HG03196 (cell line): ENCODE measurements at regions not wholly inside any gene's neighbourhood (a gene's known extent, or its start where the extent isn't known, plus 50 kb on each side); places are given as distances from the start of the nearest gene placed in this dataset.
"Not testable (repeated sequence)": the region's sequence is repeated elsewhere in the genome, so short reads cannot be mapped to it uniquely, and the experiment has no call there.

Source experiments
- ATAC-seq: cut with Tn5 transposase; IDR thresholded peaks from one replicate; pipeline ENCODE4 v1.9.1; 2021; ENCODE audit not compliant: unreplicated experiment

DNA sequence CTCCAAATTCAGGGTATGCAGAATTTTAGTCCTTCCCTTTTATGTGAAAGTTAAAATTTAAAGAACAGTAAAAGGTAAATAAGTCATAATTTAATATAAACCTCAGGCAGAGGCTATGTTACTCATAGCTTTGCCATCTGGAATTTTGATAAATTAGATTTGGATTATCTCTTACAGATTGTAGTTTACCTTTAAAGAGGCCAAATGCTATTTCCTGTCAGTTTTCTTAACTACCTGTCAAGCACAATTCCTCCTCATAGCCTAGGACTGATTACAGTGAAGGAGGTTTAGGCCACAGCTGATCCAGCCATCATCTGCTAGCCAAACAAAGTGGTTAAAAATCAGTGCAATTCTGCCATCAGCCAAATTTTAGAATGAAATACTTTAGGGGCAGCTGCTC, 128.1 kb downstream of the MFAP3L start:
- no peak for ATAC-seq

DNA sequence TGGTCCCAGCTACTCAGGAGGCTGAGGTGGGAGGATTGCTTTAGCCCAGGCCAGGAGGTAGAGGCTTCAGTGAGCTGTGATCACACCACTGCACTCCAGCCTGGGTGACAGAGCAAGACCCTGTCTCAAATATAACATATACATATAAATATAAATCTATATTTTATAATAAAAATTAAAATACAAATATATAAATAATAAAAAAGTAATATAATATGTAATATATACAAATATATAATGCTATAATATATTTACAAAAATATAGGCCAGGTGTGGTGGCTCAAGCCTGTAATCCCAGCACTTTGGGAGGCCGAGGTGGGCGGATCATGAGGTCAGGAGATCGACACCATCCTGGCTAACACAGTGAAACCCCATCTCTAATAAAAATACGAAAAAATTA, 131.4 kb downstream of the MFAP3L start:
- not testable (repeated sequence) for ATAC-seq

DNA sequence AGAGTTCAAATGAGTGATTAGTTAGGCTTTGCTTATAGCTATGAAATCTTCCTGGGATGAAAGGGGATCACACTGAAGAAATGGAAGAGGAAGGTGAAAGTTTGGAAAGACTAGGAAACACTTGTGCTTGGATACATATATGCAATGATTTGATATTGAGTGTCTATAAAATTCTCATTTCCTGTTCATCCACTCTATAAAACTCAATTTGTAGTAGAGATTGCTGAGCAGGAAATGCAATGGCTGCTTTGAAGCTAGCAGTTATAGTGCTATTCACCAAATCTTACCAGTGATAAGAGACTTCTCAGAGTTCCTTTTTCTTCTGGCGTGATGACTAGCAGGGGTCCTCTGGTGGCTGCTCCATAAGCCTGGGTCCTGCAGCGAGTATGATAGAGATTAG, 128.1 kb upstream of the HPF1 start:
- ATAC-seq = no peak

DNA sequence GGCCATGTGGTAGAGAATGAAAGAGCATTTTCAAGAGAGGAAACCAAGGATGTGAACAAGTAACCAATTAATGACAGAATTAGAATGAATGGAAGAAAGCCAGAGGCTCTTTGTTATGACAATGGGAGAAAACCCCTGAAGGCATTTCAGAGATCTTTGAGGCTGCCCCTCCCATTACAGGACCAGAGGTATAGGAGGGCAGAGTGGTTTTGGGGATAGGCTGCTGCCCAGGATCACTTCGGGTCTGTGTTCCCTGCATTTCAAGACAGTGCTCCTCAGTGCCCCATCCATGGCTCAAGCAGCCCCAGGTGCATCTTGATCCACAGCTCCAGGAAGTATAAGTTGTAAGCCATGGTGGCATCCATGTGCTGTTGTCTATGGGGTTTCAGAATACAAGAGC, 124.0 kb upstream of the HPF1 start:
- no peak for ATAC-seq

DNA sequence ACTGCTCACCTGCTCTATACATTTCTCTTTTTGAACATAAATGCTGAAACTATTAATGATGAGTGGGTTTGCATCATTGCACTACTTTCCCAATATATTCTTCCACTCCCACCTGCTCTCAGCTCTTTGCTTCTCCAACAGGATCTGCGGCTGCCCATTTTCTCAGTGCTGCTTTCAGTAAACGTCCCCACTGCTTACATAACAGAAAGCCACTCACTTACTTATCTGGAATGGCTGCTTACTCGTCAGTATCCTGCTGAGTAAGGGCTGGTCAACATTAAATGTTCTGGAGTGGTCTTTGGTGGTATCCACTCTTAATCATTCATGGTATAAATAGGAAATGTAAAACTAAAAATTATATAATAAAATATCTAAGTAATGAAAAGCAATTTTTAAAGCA, 112.8 kb upstream of the HPF1 start:
- no peak for ATAC-seq

DNA sequence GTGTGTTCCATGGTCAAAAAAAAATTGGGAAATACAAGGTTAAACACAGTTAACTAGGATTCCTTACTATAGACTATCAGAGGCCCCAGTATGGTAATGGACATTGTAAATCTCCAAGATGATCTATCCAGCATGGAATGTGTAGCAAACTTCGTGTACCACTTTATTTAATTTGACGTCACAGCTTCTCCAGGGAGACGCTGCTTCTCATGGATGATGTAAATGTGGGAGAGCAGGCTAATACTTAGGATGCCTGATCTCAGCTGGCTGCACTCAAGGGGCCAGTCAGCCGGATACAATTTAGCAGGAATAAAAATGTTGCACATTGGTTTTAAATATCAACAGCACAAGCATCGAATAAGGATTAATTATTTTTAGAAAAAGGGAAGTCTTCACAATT, 111.7 kb upstream of the HPF1 start:
- ATAC-seq = no peak

DNA sequence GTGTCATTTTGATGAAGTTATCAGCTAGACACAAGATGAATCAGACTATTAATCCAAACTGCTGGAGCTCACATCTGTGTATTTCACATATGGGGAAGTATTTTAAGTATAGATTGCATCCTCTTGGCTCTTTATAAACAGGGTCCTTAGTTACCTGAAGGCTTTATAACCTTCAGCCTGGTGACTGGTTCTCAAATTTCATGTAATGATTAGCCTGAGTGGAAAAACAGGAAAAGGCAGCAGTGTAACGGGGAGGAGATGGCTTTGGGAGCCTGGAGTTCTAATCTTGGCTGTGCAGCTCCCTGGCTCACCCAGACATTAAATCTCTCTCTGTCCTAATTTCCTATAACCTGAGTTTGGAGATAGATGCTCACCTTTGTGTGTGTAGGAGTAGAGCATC, 103.8 kb upstream of the HPF1 start:
- ATAC-seq = no peak

DNA sequence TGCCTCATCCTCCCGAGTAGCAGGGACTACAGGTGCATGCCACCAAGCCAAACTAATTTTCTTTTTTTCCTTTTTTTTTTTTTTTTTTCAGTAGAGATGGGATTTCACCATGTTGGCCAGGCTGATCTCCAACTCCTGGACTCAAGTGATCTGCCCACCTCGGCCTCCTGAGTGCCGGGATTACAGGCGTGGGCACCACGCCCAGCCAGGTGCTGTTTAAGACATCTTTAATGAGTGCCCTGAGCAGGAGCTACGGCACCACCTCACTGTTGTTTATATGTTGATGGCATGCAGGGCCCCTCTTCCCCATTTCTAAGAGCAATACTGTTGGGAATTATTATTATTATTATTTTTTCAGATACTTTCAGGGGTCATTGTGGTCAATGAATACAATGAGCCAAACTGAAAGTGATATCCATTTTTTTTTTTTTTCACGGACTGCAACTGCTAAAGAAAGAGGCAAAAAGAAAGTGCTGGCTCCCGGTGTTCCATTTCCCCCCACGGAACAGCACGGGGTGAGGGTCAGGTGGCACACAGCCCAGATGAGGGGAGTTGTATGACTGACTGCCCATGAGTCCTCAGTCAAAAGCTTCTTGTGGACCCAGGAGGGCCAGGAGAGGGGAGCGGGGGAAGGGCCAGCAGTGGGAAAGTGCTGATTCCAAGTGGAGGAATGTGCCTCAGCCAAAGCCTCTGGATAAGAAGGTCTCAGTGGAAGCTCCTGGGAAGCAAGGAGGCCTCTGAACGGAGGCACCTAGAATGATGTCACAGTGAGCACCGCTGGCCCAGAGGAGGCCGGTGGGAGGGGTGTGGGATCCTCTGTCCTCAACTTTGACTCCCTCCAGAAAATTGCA, 101.8 kb upstream of the HPF1 start:
- no peak for ATAC-seq

DNA sequence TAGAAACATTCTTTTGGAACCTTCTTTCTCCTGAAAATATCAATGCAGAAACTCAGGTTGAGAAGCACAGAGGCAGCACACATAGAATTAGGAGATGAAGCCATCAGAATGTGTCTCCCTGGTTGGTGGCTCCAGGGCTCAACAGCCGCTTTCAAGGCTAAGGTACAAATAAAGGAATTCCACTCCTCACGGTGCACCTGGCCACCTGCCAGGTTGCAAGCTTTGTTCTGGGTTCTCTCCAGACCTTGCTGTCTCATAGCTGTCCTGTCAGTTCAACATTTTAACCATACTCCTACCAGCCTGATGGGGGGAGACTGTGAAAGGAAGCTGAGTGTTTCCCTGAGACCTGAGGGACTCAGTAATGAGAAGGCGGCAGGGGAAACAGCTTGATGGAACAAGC, 96.3 kb upstream of the HPF1 start:
- no peak for ATAC-seq

DNA sequence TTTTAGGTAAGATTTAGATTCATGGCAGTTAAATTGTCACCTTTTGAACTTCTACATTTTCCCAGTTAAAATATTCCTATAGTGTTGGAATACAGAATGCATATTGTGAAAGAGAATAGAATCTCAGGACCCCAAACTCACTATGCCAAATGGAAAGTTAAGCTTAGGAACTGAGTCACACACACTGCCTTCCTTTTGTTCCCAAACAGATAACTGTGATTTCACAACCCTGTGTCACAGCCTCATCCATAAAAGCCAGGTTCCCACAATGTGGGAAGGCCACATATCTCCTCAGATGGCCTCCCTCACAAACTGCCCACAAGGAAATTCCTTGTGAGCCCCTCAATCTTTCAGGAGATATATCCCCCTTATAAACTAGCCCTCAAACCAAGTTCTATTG, 94.7 kb upstream of the HPF1 start:
- ATAC-seq = no peak

DNA sequence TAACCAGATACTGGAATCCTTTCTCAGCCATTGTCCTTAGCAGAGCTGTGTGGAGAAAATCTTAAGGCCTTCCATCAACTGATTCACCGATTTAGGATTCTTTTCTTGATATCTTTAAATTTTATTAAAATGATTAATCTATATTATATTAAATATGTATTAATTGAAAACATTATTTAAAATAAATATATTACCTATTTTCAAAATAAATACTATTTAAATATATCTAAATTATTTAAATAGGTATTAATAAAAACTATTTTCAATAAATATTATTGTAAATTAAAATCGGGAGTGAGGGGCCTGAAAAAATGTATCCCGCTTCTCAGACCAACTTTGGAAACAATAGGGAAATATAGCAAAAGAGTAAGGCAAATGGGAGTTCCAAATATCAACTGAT, 94.0 kb upstream of the HPF1 start:
- no peak for ATAC-seq

DNA sequence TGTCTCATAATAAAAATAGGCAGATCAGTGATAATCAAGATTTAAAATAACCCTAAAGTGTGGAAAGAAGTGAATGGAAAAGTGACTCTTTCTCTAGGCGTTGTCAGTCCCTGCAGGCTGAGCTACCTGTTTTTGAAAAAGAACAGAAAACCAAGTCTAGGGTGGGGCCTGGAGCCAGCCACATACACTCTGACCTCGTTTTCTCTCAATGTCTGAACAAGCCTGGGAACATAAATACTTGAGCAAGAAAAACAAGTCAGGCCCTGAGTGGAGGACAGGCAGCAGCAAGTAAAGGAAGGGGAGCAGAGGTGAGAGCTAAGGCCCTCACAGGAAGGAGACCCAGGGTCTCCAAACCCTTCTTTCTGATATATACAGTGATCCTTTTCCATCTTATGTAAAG, 91.7 kb upstream of the HPF1 start:
- no peak for ATAC-seq

DNA sequence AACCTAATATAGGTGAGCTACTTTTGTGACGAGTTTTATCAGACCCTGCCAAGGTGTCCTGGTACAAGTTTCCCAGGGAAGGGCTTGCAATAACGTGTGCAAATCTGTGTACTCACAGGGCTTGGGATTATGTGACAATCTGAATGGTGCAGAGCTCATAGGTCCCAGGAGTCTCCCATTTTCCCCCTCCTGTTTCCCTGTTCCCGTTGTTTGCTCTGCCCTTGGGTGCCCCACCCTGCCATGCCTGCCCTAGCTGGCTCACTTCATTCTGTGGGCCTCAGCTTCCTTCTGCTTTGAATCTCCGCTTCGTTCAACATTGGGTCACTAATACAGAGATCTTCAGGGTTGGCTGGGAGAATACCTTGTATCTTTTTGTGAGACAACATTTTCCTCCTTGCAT, 90.3 kb upstream of the HPF1 start:
- ATAC-seq = no peak

DNA sequence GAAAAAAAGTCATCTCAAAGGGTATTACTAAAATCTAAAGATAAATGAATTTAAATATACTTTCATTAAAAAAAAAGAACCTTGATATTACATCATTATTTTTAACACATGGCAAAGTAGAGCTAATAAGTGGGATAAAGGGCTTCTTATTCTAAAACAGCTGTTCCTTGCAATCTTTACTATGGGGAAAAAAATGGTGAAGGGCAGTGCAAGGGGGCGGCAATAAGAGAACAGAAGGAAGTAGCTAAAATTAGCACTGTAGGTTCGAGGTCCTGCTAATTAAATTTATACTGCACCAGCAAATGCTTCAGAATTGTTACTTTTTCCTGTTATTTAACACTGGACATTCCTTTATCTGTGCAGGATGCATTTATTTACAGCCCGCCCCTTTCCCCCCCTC, 89.4 kb upstream of the HPF1 start:
- no peak for ATAC-seq

DNA sequence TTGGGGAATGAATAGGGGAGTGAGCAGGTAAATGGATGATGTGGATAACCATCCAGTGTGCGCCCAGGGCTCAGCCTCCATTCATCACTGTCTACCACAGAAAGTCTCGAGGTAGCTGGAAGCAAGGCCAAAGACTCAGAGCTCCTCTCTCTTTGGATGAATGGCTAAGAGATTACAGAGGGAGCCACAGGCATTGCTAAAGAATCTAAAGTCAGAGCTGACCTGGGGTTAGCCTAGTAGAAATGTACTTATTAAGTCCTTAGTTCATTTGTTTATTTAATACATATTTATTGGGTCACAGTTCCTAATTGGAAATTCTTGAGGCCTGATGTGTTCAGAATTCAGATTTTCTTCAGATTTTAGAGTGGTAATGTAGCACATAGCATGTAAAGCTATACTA, 88.7 kb upstream of the HPF1 start:
- no peak for ATAC-seq

DNA sequence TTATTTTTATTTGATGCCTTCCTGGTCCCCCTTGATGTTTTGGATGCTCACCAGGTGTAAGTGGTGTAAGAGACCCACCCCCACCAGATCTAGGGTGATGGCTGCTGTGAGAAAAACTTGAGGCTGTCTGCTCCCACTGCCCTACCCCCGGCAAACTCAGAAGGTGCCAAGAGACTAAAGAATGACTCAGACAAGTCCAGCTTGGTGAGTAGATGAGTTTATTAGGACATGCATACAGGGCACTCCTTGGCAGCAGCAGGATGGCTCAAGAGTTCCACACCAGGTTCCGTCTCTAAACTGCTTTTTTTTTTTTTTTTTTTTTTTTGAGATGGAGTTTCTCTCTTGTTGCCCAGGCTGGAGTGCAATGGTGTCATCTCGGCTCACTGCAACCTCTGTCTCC, 84.0 kb upstream of the HPF1 start:
- no peak for ATAC-seq

DNA sequence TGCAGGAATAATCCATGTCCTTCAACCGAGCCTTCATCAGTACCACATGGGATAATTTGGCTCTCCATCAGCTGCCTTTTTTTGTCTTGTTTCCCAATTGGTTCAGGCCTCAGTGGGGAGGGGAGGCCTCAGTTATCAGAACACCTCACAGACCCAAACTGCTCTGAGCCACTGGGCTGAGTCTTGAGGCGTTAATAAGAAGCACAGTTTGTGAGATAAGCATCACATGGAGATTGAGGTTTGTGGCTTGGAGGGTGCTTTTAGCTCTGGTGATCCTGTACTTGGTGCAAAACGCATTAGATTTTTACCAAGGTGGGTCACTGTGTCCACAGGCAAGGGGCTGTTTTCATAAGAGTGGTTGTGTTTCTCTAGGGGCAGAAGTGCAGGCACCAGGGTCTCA, 82.8 kb upstream of the HPF1 start:
- no peak for ATAC-seq

DNA sequence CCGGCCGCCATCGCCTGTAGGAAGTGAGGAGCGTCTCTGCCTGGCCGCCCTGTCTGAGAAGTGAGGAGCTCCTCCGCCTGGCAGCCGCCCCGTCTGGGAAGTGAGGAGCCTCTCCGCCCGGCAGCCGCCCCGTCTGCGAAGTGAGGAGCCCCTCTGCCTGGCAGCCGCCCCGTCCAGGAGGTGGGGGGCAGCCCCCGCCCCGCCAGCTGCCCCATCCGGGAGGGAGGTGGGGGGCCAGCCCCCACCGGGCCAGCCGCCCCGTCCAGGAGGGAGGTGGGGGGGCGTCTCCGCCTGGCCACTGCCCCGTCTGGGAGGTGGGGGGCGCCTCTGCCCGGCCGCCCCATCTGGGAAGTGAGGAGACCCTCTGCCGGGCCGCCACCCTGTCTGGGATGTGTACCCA, 70.6 kb upstream of the HPF1 start:
- not testable (repeated sequence) for ATAC-seq

DNA sequence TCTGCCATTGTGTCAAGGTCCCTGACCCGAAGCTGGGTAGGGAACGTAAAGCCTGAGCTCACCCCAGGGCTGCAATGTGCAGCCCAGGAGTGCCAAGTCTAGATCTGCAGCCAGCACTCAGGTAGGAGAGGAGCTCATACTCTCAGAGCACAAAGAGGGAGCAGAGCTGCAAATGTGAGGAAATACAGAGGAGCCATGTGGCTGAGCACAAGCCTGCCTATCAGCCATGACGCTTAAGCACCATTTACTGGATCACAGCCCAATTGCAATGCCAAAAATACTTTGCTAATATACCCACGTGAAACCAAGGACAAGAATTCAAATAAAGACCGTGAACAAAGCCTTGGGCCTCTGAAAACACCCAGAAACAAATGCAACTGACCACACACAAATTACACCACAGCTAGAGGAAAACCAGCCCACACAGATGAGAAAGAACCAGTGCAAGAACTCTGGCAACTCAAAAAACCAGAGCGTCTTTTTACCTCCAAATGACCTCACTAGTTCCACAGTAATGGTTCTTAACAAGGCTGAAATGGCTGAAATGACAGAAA, 69.0 kb upstream of the HPF1 start:
- ATAC-seq = no peak

DNA sequence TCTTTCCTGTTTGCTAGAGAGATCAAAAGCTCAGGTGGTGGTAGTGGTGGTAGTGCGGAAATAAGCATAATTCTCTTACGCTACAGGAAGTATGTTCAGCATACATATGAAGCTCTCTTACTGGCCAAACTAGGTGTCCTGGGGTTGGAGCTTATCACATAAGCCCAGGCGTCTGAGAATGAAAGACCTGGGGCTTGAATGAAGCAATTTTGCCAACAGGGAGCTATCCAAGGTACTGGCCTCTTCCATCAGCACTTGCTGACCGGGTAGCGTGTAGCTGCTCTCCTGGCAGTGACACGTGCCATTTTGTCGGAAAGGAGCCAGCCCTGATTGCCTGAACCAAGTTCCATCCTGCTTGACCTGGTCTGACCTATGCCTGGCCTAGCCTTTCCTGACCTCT, 65.9 kb upstream of the HPF1 start:
- ATAC-seq = no peak

DNA sequence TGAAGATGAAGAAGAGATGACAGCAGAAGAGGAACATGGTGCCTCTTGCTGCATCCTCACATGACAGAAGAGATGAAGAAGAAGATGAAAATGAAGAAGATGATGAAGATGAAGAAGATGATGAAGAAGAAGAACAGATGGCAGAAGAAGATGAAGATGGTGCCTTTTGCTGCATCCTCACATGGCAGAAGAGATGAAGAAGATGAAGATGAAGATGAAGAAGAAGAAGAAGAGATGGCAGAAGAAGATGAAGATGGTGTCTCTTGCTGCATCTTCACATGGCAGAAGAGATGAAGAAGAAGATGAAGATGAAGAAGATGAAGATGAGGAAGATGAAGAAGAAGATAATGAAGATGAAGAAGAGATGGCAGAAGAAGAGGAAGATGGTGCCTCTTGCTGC, 63.7 kb upstream of the HPF1 start:
- no peak for ATAC-seq

DNA sequence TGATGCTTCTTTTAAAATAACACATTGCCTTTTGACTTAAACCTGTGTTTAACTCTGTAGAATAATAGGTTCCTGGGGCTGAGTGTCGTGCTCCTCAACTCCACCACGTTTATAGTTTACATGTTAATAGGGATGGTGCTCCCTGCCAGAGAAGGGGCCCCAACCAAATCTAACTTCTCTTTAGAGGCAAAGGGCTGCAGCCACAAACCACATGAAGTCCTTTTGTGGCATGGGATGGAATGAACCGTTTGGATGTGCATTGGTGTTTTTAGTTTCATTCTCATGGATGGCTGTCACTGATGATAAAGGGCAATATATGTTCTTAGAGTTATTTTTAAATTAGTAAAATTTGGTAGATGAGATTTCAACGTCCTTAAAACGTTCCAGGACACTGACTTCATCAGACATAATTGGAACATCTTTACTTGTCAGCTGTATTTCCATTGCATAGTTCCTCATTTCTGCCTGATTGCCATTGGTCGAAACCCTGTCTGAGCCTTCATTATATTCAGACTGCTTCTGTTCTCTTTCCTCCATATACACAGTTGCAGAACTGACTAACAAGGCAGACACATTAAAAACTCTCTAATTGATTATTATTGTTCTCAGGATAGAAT, 60.4 kb upstream of the HPF1 start:
- ATAC-seq = no peak

DNA sequence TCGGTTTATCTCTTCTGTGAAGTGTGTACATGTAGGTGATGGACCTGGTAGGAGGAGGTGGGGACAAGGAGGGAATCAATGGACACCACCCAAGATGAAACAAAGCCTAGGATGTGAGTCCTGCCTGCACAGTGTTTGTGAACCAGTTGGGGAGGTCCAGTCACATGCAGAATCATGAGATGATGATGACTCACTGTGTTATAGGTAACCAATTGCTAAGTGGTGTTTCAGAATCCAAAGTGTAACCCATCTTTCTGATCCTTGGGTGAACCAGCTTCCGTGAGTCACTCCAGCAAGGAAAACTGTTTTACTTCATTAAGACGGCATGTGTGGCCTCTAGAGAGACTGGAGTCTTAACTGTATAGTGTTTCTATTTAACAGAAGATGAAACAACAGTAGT, 57.9 kb upstream of the HPF1 start:
- ATAC-seq = no peak
